ENCODE measurements at regions not wholly inside any gene's neighbourhood (a gene's known extent, or its start where the extent isn't known, plus 50 kb on each side); places are given as distances from the start of the nearest gene placed in this dataset.

DNA sequence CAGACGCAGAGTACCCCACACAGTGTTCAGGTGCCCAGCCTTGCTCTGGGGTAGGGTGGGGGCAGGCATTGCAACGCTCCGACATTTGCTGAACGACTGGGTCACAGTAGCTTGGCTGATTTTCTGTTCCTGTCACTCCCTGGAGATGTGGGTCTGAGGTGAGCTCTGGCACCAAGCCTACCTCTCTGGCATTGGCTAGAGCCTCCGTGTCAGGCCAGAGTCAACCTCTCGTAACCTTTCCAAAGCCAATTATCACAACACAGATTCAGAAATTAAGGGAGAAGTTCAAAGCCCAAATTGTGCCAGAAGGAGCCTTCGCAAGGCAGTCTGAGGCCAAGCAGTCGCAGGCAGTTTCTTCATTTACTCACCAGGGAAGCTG, 117.2 kb downstream of the IRS2 start:
- Histone ChIP-seq H3K79me1 (ENCODE audit: low read depth in 1 of 2, low read length in 2 of 2) (no peaks in the 10 kb centered on the region), H2BK120ac (ENCODE audit: low read depth, low read length) (no peak overlapping the region), H3K9me3 (ENCODE audit: control insufficient read depth, insufficient read depth, low read length) (no peaks in the 10 kb centered on the region), H3K27ac (ENCODE audit: insufficient read depth, low read length) (no peak overlapping the region), H3K56ac (ENCODE audit: extremely low read depth, insufficient read depth, low read length) (no peak overlapping the region), H4K20me1 (ENCODE audit: insufficient read depth, low read length) (no peaks in the 10 kb centered on the region), H3K4ac (ENCODE audit: low read depth, low read length) (no peak overlapping the region), H2AFZ (replicated peaks; ENCODE audit: low read length, poor library complexity) (no peak overlapping the region), H4K5ac (ENCODE audit: low read depth, low read length) (no peak overlapping the region), H4K8ac (ENCODE audit: low read depth in 2 of 2, low read length in 2 of 2) (no peak overlapping the region), H3K4me2 (ENCODE audit: low read depth, low read length) (no peak overlapping the region), H2BK15ac (ENCODE audit: low read depth, low read length) (no peak overlapping the region), H3K4me1 (ENCODE audit: control insufficient read depth, insufficient read depth, low read length) (peaks cover 4% of the 10 kb centered on the region; the same call in 1 of the 2 replicates), H3K14ac (replicated peaks; ENCODE audit: low read depth, low read length) (no peak overlapping the region), H3K23ac (ENCODE audit: low read depth, low read length) (no peak overlapping the region), H3K9ac (ENCODE audit: low read depth, low read length) (no peak overlapping the region), H3K27me3 (ENCODE audit: control insufficient read depth, insufficient read depth, low read length) (peaks cover 4% of the 10 kb centered on the region), H3K36me3 (ENCODE audit: control insufficient read depth, insufficient read depth, low read length) (no peaks in the 10 kb centered on the region), H4K91ac (ENCODE audit: insufficient read depth, low read depth, low read length) (no peak overlapping the region), H2BK20ac (ENCODE audit: low read depth, low read length) (no peak overlapping the region), H3K9me1 (ENCODE audit: insufficient read depth, low read length) (peaks cover 5% of the 10 kb centered on the region; the same call in 1 of the 2 replicates), H3K4me3 (ENCODE audit: insufficient read depth, low read depth, low read length) (no peak overlapping the region), H3K18ac (ENCODE audit: low read depth, low read length) (no peak overlapping the region), H2BK5ac (ENCODE audit: low read depth, low read length, poor library complexity, severe bottlenecking) (no peak overlapping the region), H2AK9ac (replicated peaks; ENCODE audit: low read depth, low read length, poor library complexity) (no peak overlapping the region), H2AK5ac (ENCODE audit: low read depth, low read length) (no peak overlapping the region)
- whole genome bisulfite sequencing, 2 experiments (ENCODE audit: extremely low coverage in 2 of 2, insufficient read length in 1 of 2): 83% methylated on average over 2 of the region's 8 CpGs; no CpG with 5 or more reads in 1 of the 2 experiments
- ChIA-PET POLR2A (ENCODE audit: unreplicated experiment) (no interaction called here), CTCF (no interaction called here)
- DNase-seq (no peak), ATAC-seq (ENCODE audit: low read depth) (no peak)
- intact Hi-C loops (cut with micrococcal nuclease): no loop called here
- TF ChIP-seq SMC3 (IDR thresholded peaks at IDR 0.05; ENCODE audit: low read depth, low read length): no peak
- no peak for TF ChIP-seq RAD21 (IDR thresholded peaks at IDR 0.05; ENCODE audit: low read length)
- TF ChIP-seq NFE2L2 (IDR thresholded peaks at IDR 0.05; ENCODE audit: low read depth, low read length): no peak
- TF ChIP-seq MXI1 (IDR thresholded peaks at IDR 0.05; ENCODE audit: borderline replicate concordance, low read depth, low read length): no peak
- TF ChIP-seq MAZ (IDR thresholded peaks at IDR 0.05; ENCODE audit: borderline replicate concordance, low read depth, low read length): no peak
- no peak for TF ChIP-seq BHLHE40 (IDR thresholded peaks at IDR 0.05; ENCODE audit: low read depth, low read length)
- TF ChIP-seq RFX5 (IDR thresholded peaks at IDR 0.05; ENCODE audit: low read depth, low read length): no peak
- TF ChIP-seq CTCF (conservative IDR thresholded peaks at IDR 0.05; ENCODE audit: low read depth, low read length): no peak
- no peak for TF ChIP-seq CHD1 (IDR thresholded peaks at IDR 0.05; ENCODE audit: low read depth, low read length)
- TF ChIP-seq RCOR1 (IDR thresholded peaks at IDR 0.05; ENCODE audit: insufficient replicate concordance, low read length): no peak
- TF ChIP-seq CEBPB (IDR thresholded peaks at IDR 0.05; ENCODE audit: low read depth, low read length): no peak
- in situ Hi-C loops (cut with MboI; ENCODE audit: low sequenced_read_pairs): no loop called here
- dilution Hi-C loops (cut with HindIII; ENCODE audit: low sequenced_read_pairs, unreplicated experiment): no loop called here
- BruUV-seq (replicated peaks): no TSS peak

All from IMR-90 (cell line).